Frontal cortex (tissue), 3 donors: ENCODE measurements at regions not wholly inside any gene's neighbourhood (a gene's known extent, or its start where the extent isn't known, plus 50 kb on each side); places are given as distances from the start of the nearest gene placed in this dataset.

Source experiments
- DNase-seq, 2 donors: peaks; one replicate each; pipeline ENCODE4 v3.0.0; 2012; ENCODE audit warnings: low spot score in 2 of 2
- FAIRE-seq: peaks from 2 replicates; lab custom pipeline; 2012; peaks lifted over from hg19 to GRCh38; lab: Jason Lieb, UNC
- donor health status: control.
- donor health status: control.
- donor health status: control.

GRCh38 chr21:41656946-41657525 is 109.8 kb downstream of the RIPK4 start:
- DNase-seq (no peak), FAIRE-seq (no peak)

- no peak for FAIRE-seq
- DNase-seq, result no peak
Measured at GRCh38 chr21:41655259-41655658, 111.6 kb downstream of the RIPK4 start.

GRCh38 chr21:41653954-41654491 is 112.8 kb downstream of the RIPK4 start:
- FAIRE-seq (no peak), DNase-seq (no peak)

- no peak for FAIRE-seq
Measured at GRCh38 chr21:41653243-41653953, 113.5 kb downstream of the RIPK4 start.

GRCh38 chr21:41651830-41652229 is 115.0 kb downstream of the RIPK4 start:
- FAIRE-seq (no peak), DNase-seq (no peak)

More at GRCh38 chr21:41653243-41653953, 113.5 kb downstream of the RIPK4 start:
- no peak for DNase-seq

GRCh38 chr21:41651406-41651805 is 115.4 kb downstream of the RIPK4 start:
- DNase-seq (no peak), FAIRE-seq (no peak)

- FAIRE-seq, result no peak
- no peak for DNase-seq
Measured at GRCh38 chr21:41650526-41651145, 116.2 kb downstream of the RIPK4 start.

GRCh38 chr21:41648591-41649031 is 118.2 kb downstream of the RIPK4 start:
- DNase-seq (no peak), FAIRE-seq (no peak)

- no peak for FAIRE-seq
- no peak for DNase-seq
Measured at GRCh38 chr21:41647806-41648561, 118.9 kb downstream of the RIPK4 start.

- no peak for FAIRE-seq
Measured at GRCh38 chr21:41643246-41643966, 123.4 kb downstream of the RIPK4 start.

GRCh38 chr21:41641821-41642701 is 124.8 kb downstream of the RIPK4 start:
- DNase-seq (peak in 1 of 2 donors; percentile 46), FAIRE-seq (no peak)

More at GRCh38 chr21:41643246-41643966, 123.4 kb downstream of the RIPK4 start:
- no peak for DNase-seq

GRCh38 chr21:41641510-41641815 is 125.4 kb downstream of the RIPK4 start:
- FAIRE-seq (no peak), DNase-seq (no peak)

- FAIRE-seq (no peak), DNase-seq (no peak)
Measured at GRCh38 chr21:41640748-41641509, 125.9 kb downstream of the RIPK4 start.

GRCh38 chr21:41639766-41640165 is 127.1 kb downstream of the RIPK4 start:
- no peak for FAIRE-seq
- DNase-seq, result no peak

GRCh38 chr21:41639336-41639735 is 127.5 kb downstream of the RIPK4 start:
- no peak for FAIRE-seq
- no peak for DNase-seq

GRCh38 chr21:41638201-41638790 is 128.6 kb downstream of the RIPK4 start:
- DNase-seq (no peak), FAIRE-seq (no peak)
